ENCODE measurements at regions not wholly inside any gene's neighbourhood (a gene's known extent, or its start where the extent isn't known, plus 50 kb on each side); places are given as distances from the start of the nearest gene placed in this dataset.

DNA sequence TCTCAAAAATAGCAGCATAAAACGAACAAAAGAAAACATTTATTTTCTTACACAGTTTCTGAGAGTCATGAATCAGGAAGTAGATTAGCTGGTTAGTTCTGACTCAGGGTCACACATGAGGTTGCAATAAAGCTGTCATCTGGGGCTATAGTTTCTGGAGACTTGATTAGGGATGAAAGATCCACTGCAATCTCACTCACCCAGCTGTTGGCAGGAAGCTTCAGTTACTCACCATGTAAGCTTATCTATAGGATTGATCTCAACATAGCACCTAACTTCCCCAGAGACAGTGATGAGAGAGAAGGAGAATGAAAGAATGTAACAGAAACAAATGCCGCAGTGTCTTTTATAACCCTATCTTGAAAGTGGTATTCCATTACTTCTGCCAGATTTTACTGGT is 435.5 kb downstream of the GABRG1 start:
- dilution Hi-C loops (cut with HindIII; ENCODE audit: low sequenced_read_pairs, unreplicated experiment), result no loop called here
- Histone ChIP-seq H4K91ac (ENCODE audit: insufficient read depth, low read depth, low read length) (no peak overlapping the region), H3K79me1 (ENCODE audit: low read depth in 1 of 2, low read length in 2 of 2) (no peaks in the 10 kb centered on the region), H3K14ac (replicated peaks; ENCODE audit: low read depth, low read length) (no peak overlapping the region), H2BK120ac (ENCODE audit: low read depth, low read length) (no peak overlapping the region), H3K27me3 (ENCODE audit: control insufficient read depth, insufficient read depth, low read length) (no peaks in the 10 kb centered on the region), H3K9ac (ENCODE audit: low read depth, low read length) (no peak overlapping the region), H4K20me1 (ENCODE audit: insufficient read depth, low read length) (no peaks in the 10 kb centered on the region), H3K4ac (ENCODE audit: low read depth, low read length) (no peak overlapping the region), H2AFZ (replicated peaks; ENCODE audit: low read length, poor library complexity) (no peak overlapping the region), H2BK5ac (ENCODE audit: low read depth, low read length, poor library complexity, severe bottlenecking) (no peak overlapping the region), H3K18ac (ENCODE audit: low read depth, low read length) (no peak overlapping the region), H3K23ac (ENCODE audit: low read depth, low read length) (no peak overlapping the region), H2AK5ac (ENCODE audit: low read depth, low read length) (no peak overlapping the region), H3K4me2 (ENCODE audit: low read depth, low read length) (no peak overlapping the region), H4K8ac (ENCODE audit: low read depth in 2 of 2, low read length in 2 of 2) (no peak overlapping the region), H3K9me3 (ENCODE audit: control insufficient read depth, insufficient read depth, low read length) (peaks cover 5% of the 10 kb centered on the region; the same call in 1 of the 2 replicates), H3K36me3 (ENCODE audit: control insufficient read depth, insufficient read depth, low read length) (no peaks in the 10 kb centered on the region), H2BK15ac (ENCODE audit: low read depth, low read length) (no peak overlapping the region), H3K4me1 (ENCODE audit: control insufficient read depth, insufficient read depth, low read length) (no peaks in the 10 kb centered on the region), H3K9me1 (ENCODE audit: insufficient read depth, low read length) (no peaks in the 10 kb centered on the region), H3K27ac (ENCODE audit: insufficient read depth, low read length) (no peak overlapping the region), H4K5ac (ENCODE audit: low read depth, low read length) (no peak overlapping the region), H2BK20ac (ENCODE audit: low read depth, low read length) (no peak overlapping the region), H3K56ac (ENCODE audit: extremely low read depth, insufficient read depth, low read length) (no peak overlapping the region), H3K4me3 (ENCODE audit: insufficient read depth, low read depth, low read length) (no peak overlapping the region), H2AK9ac (replicated peaks; ENCODE audit: low read depth, low read length, poor library complexity) (no peak overlapping the region)
- ATAC-seq (ENCODE audit: low read depth) (no peak), DNase-seq (no peak)
- CTCF ChIA-PET, result no interaction called here
- TF ChIP-seq, protein P1, sequence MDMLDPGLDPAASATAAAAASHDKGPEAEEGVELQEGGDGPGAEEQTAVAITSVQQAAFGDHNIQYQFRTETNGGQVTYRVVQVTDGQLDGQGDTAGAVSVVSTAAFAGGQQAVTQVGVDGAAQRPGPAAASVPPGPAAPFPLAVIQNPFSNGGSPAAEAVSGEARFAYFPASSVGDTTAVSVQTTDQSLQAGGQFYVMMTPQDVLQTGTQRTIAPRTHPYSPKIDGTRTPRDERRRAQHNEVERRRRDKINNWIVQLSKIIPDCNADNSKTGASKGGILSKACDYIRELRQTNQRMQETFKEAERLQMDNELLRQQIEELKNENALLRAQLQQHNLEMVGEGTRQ (IDR thresholded peaks at IDR 0.05; ENCODE audit: low read depth, low read length), result no peak
- TF ChIP-seq, protein P2, sequence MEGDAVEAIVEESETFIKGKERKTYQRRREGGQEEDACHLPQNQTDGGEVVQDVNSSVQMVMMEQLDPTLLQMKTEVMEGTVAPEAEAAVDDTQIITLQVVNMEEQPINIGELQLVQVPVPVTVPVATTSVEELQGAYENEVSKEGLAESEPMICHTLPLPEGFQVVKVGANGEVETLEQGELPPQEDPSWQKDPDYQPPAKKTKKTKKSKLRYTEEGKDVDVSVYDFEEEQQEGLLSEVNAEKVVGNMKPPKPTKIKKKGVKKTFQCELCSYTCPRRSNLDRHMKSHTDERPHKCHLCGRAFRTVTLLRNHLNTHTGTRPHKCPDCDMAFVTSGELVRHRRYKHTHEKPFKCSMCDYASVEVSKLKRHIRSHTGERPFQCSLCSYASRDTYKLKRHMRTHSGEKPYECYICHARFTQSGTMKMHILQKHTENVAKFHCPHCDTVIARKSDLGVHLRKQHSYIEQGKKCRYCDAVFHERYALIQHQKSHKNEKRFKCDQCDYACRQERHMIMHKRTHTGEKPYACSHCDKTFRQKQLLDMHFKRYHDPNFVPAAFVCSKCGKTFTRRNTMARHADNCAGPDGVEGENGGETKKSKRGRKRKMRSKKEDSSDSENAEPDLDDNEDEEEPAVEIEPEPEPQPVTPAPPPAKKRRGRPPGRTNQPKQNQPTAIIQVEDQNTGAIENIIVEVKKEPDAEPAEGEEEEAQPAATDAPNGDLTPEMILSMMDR (conservative IDR thresholded peaks at IDR 0.05; ENCODE audit: low read depth, low read length), result no peak
- TF ChIP-seq RFX5 (IDR thresholded peaks at IDR 0.05; ENCODE audit: low read depth, low read length) (no peak), RCOR1 (IDR thresholded peaks at IDR 0.05; ENCODE audit: insufficient replicate concordance, low read length) (no peak), CEBPB (IDR thresholded peaks at IDR 0.05; ENCODE audit: low read depth, low read length) (no peak), FOS (IDR thresholded peaks at IDR 0.05; ENCODE audit: low read depth, low read length) (no peak), MXI1 (IDR thresholded peaks at IDR 0.05; ENCODE audit: borderline replicate concordance, low read depth, low read length) (no peak), NFE2L2 (IDR thresholded peaks at IDR 0.05; ENCODE audit: low read depth, low read length) (no peak), RAD21 (IDR thresholded peaks at IDR 0.05; ENCODE audit: low read length) (no peak), SMC3 (IDR thresholded peaks at IDR 0.05; ENCODE audit: low read depth, low read length) (no peak)
- TF ChIP-seq, protein P3, sequence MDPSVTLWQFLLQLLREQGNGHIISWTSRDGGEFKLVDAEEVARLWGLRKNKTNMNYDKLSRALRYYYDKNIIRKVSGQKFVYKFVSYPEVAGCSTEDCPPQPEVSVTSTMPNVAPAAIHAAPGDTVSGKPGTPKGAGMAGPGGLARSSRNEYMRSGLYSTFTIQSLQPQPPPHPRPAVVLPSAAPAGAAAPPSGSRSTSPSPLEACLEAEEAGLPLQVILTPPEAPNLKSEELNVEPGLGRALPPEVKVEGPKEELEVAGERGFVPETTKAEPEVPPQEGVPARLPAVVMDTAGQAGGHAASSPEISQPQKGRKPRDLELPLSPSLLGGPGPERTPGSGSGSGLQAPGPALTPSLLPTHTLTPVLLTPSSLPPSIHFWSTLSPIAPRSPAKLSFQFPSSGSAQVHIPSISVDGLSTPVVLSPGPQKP (IDR thresholded peaks at IDR 0.05; ENCODE audit: borderline replicate concordance, low read depth, low read length), result no peak
- POLR2A ChIA-PET (ENCODE audit: unreplicated experiment), result no interaction called here
- BruUV-seq (replicated peaks), result no TSS peak
- intact Hi-C loops (cut with micrococcal nuclease), result no loop called here
- in situ Hi-C loops (cut with MboI; ENCODE audit: low sequenced_read_pairs), result no loop called here
- WGBS, 2 experiments (ENCODE audit: extremely low coverage in 2 of 2, insufficient read length in 1 of 2), result no CpG with 5 or more reads among the region's 2 CpGs

Measured in IMR-90 (cell line).